SK-N-SH treated with all-trans-retinoic acid at 6 μM for 48 hours (cell line): ENCODE measurements at regions not wholly inside any gene's neighbourhood (a gene's known extent, or its start where the extent isn't known, plus 50 kb on each side); places are given as distances from the start of the nearest gene placed in this dataset.
"Not testable (repeated sequence)": the region's sequence is repeated elsewhere in the genome, so short reads cannot be mapped to it uniquely, and the experiment has no call there.

Experiments used
- GLIS3 ChIP-seq: fragments of 250-450 bp; sonication (Bioruptor Pico); IDR thresholded peaks from 2 replicates; pipeline ENCODE4 v1.5.0; 2020; ENCODE audit warnings: mild to moderate bottlenecking, moderate library complexity
- ZFP3 ChIP-seq: fragments of 250-450 bp; sonication (Bioruptor Pico); IDR thresholded peaks from 2 replicates; pipeline ENCODE4 v1.5.0; 2020; ENCODE audit warnings: mild to moderate bottlenecking, moderate library complexity
- TF ChIP-seq, protein P1 (sequence below): fragments of 250-450 bp; sonication (Bioruptor Pico); IDR thresholded peaks from 2 replicates; pipeline ENCODE4 v1.5.1; 2020; ENCODE audit warnings: low read depth, mild to moderate bottlenecking, moderate library complexity
- TF ChIP-seq, protein P2 (sequence below): fragments of 250-450 bp; sonication (Bioruptor Pico); IDR thresholded peaks from 2 replicates; pipeline ENCODE4 v1.8.0; 2020; ENCODE audit warnings: mild to moderate bottlenecking, moderate library complexity, borderline replicate concordance

DNA sequence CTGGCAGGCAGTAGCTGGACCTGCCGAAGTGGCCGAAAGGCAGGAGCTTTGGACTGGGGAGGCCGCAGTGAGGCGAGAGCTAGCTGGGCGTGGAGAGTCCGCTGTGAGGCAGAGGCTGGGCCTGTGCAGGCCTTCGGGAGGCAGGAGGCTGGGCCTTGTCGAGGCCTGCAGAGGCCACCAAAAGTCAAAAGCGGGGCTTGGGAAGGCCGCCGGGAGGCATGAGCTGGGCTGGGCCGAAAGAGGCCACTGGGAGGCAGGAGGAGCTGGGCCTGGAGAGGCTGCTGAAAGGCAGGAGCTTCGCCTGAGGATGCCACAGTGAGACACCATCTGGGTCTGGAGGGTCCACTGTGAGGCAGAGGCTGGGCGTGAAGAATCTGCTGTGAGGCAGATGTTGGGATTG, 105.8 kb upstream of the TP53BP2 start:
- not testable (repeated sequence) for TF ChIP-seq ZFP3, GLIS3 (CRISPR knock-in tag)
- TF ChIP-seq, protein P1, sequence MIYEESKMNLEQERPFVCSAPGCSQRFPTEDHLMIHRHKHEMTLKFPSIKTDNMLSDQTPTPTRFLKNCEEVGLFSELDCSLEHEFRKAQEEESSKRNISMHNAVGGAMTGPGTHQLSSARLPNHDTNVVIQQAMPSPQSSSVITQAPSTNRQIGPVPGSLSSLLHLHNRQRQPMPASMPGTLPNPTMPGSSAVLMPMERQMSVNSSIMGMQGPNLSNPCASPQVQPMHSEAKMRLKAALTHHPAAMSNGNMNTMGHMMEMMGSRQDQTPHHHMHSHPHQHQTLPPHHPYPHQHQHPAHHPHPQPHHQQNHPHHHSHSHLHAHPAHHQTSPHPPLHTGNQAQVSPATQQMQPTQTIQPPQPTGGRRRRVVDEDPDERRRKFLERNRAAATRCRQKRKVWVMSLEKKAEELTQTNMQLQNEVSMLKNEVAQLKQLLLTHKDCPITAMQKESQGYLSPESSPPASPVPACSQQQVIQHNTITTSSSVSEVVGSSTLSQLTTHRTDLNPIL (CRISPR knock-in tag): not testable (repeated sequence)
- TF ChIP-seq, protein P2, sequence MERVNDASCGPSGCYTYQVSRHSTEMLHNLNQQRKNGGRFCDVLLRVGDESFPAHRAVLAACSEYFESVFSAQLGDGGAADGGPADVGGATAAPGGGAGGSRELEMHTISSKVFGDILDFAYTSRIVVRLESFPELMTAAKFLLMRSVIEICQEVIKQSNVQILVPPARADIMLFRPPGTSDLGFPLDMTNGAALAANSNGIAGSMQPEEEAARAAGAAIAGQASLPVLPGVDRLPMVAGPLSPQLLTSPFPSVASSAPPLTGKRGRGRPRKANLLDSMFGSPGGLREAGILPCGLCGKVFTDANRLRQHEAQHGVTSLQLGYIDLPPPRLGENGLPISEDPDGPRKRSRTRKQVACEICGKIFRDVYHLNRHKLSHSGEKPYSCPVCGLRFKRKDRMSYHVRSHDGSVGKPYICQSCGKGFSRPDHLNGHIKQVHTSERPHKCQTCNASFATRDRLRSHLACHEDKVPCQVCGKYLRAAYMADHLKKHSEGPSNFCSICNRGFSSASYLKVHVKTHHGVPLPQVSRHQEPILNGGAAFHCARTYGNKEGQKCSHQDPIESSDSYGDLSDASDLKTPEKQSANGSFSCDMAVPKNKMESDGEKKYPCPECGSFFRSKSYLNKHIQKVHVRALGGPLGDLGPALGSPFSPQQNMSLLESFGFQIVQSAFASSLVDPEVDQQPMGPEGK (CRISPR knock-in tag): not testable (repeated sequence)
